ENCODE measurements at regions not wholly inside any gene's neighbourhood (a gene's known extent, or its start where the extent isn't known, plus 50 kb on each side); places are given as distances from the start of the nearest gene placed in this dataset.

DNA sequence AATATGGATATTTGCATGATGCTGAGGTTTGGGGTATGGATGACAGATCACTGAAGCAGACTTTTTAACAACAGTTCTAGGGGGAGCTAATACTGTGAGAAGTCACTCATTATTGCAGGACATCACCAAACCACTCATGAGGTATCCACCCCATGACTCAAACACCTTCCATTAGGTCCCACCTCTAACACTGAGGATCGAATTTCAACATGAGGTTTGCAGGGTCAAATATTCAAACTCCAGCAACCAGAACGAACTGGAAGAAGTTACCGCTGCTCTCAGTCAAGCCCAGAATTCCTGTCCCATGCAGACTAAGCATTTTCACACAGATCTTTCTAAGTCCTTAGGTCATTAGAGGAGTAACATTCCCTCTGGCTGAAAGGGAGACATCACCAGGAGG, 758.9 kb downstream of the UQCRFS1 start:
- ChIA-PET POLR2A (no interaction called here), CTCF (no interaction called here)
- no peak overlapping the region for H3K4me3 ChIP-seq (ENCODE audit: low read depth, low read length)
- no peaks in the 10 kb centered on the region for H3K27me3 ChIP-seq (ENCODE audit: control insufficient read depth, insufficient read depth, low read length)
- H3K36me3 ChIP-seq (ENCODE audit: control insufficient read depth, insufficient read depth, low read length): no peaks in the 10 kb centered on the region
- no peak for DNase-seq (ENCODE audit: low read depth)
- TF ChIP-seq, protein P1, sequence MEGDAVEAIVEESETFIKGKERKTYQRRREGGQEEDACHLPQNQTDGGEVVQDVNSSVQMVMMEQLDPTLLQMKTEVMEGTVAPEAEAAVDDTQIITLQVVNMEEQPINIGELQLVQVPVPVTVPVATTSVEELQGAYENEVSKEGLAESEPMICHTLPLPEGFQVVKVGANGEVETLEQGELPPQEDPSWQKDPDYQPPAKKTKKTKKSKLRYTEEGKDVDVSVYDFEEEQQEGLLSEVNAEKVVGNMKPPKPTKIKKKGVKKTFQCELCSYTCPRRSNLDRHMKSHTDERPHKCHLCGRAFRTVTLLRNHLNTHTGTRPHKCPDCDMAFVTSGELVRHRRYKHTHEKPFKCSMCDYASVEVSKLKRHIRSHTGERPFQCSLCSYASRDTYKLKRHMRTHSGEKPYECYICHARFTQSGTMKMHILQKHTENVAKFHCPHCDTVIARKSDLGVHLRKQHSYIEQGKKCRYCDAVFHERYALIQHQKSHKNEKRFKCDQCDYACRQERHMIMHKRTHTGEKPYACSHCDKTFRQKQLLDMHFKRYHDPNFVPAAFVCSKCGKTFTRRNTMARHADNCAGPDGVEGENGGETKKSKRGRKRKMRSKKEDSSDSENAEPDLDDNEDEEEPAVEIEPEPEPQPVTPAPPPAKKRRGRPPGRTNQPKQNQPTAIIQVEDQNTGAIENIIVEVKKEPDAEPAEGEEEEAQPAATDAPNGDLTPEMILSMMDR (IDR thresholded peaks at IDR 0.05; ENCODE audit: insufficient read depth, low read depth, low read length): no peak

DNA sequence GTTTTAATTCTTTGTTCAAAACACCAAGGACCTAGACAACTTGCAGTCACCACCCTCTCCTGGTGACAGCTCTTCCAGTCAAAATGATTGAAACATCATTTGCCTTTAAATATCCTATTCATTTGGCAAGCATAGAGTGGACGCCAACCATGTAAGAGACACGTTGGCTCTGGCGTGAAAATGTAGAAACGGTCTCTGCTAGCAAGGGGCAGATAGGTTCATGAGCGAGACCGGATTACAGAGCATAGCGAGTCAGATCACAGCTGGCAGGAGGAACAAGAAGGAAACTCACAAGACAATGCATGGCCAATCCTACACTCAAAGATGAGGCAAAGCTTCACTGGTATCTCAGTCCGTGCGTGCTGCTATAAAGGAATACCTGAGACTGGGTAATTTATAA, 759.5 kb downstream of the UQCRFS1 start:
- H3K4me3 ChIP-seq (ENCODE audit: low read depth, low read length): no peak overlapping the region
- CTCF ChIA-PET: no interaction called here
- POLR2A ChIA-PET: no interaction called here
- TF ChIP-seq, protein P1 (IDR thresholded peaks at IDR 0.05; ENCODE audit: insufficient read depth, low read depth, low read length): no peak
- no peaks in the 10 kb centered on the region for H3K36me3 ChIP-seq (ENCODE audit: control insufficient read depth, insufficient read depth, low read length)
- H3K27me3 ChIP-seq (ENCODE audit: control insufficient read depth, insufficient read depth, low read length): no peaks in the 10 kb centered on the region
- DNase-seq (ENCODE audit: low read depth): no peak

DNA sequence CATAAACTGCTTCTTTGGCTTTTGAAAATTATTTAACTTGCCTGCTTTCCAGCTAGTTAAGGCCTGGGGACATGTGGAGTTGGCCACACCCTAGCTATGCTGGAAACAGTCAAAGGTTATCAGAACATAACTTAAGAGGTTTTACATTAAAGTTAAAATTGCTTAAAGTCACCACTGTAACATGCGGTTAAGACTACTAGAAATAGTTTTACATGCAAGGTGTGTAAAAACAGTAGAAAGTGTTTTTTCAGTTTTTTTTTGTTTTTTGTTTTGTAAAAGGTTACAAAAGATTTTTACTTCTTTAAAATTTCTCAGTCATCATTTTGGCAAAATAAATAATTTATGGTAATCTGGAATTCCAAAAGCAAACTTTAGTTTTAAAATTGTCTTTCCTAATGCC, 763.1 kb downstream of the UQCRFS1 start:
- H3K4me3 ChIP-seq (ENCODE audit: low read depth, low read length): no peak overlapping the region
- no peaks in the 10 kb centered on the region for H3K36me3 ChIP-seq (ENCODE audit: control insufficient read depth, insufficient read depth, low read length)
- H3K27me3 ChIP-seq (ENCODE audit: control insufficient read depth, insufficient read depth, low read length): no peaks in the 10 kb centered on the region
- TF ChIP-seq, protein P1 (IDR thresholded peaks at IDR 0.05; ENCODE audit: insufficient read depth, low read depth, low read length): no peak
- ChIA-PET CTCF (no interaction called here), POLR2A (no interaction called here)
- DNase-seq (ENCODE audit: low read depth): no peak

GRCh38 chr19:28446511-28446910, 766.4 kb downstream of the UQCRFS1 start:
- Histone ChIP-seq H3K36me3 (ENCODE audit: control insufficient read depth, insufficient read depth, low read length) (no peaks in the 10 kb centered on the region), H3K27me3 (ENCODE audit: control insufficient read depth, insufficient read depth, low read length) (no peaks in the 10 kb centered on the region), H3K4me3 (ENCODE audit: low read depth, low read length) (no peak overlapping the region)
- no peak for DNase-seq (ENCODE audit: low read depth)
- ChIA-PET POLR2A (no interaction called here), CTCF (no interaction called here)
- TF ChIP-seq, protein P1 (IDR thresholded peaks at IDR 0.05; ENCODE audit: insufficient read depth, low read depth, low read length): no peak

GRCh38 chr19:28445826-28446225, 767.1 kb downstream of the UQCRFS1 start:
- TF ChIP-seq, protein P1 (IDR thresholded peaks at IDR 0.05; ENCODE audit: insufficient read depth, low read depth, low read length): no peak
- CTCF ChIA-PET: no interaction called here
- no peak overlapping the region for H3K4me3 ChIP-seq (ENCODE audit: low read depth, low read length)
- DNase-seq (ENCODE audit: low read depth): no peak
- H3K27me3 ChIP-seq (ENCODE audit: control insufficient read depth, insufficient read depth, low read length): no peaks in the 10 kb centered on the region
- POLR2A ChIA-PET: no interaction called here
- H3K36me3 ChIP-seq (ENCODE audit: control insufficient read depth, insufficient read depth, low read length): no peaks in the 10 kb centered on the region

All from BJ (cell line).